ENCODE measurements at regions not wholly inside any gene's neighbourhood (a gene's known extent, or its start where the extent isn't known, plus 50 kb on each side); places are given as distances from the start of the nearest gene placed in this dataset.

DNA sequence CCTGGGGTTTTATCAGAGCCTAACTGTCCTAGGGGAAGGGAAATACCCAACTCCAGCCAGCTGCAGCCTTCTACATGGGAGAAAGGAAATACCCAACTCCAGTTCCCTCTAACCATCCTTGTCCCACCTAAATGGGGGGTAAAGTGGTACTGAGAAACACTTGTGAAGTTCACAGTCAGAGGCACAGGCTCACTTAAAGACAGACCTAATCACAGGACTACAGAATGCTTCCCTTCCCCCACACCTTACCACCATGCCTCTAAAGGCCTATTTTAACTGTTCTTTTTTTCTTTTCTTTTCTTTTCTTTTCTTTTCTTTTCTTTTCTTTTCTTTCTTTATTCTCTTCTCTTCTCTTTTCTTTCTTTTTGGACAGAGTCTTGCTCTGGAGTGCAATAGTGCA is 324.6 kb downstream of the SPATA17 start:
- TF ChIP-seq Cebpa-rat (IDR thresholded peaks at IDR 0.05), result no peak
- no peak overlapping the region for H3K4me2 ChIP-seq
- H3K9me3 ChIP-seq (replicated peaks in 1 of 11), result peaks cover 0 to 15% (median 4%) of the 10 kb centered on the region in 11 experiments; a peak in 8 of 22 replicates

DNA sequence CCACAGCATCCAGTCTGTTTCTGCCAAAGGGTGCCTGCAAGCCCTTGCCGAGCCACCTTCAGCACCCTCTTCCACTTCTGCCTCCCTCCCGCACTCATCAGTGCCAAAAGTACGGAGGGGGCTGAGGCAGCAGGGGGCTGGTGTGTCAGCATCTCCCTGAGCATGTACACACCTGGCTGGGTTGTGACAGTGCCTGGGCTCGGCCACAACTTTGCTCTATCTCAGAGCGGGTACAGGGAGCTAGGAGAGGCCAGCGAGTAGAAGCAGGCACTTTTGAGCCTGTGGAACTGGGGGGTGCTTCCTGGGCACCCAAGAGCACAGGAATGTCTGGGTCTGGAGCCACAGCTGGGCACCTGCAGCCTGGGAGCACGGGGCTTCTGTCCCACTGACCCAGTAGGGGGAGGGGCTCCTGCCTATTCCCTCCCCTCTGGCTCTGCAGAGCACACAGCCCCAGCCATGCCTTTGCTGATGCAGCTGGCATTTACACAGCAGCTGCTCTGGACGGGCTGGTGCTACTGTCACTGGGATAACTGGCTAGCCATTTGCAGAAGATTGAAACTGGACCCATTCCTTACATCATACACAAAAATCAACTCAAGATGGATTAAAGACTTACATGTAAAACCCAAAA is 319.8 kb upstream of the RRP15 start:
- Histone ChIP-seq H3K36me3 (no peaks in the 10 kb centered on the region), H3K9me3 (replicated peaks in 1 of 11) (peaks cover 18 to 25% (median 20%) of the 10 kb centered on the region in 11 experiments), H3K4me3 (no peak overlapping the region), H3K9ac (no peak overlapping the region), H4K20me1 (no peaks in the 10 kb centered on the region), H3K4me2 (no peak overlapping the region), H3K4me1 (no peaks in the 10 kb centered on the region), H3K27ac (no peak overlapping the region), H3K27me3 (no peaks in the 10 kb centered on the region)
- no peak for TF ChIP-seq Cebpa-rat (IDR thresholded peaks at IDR 0.05)

More for the DNA sequence above, 324.6 kb downstream of the SPATA17 start:
- Histone ChIP-seq H3K4me1 (peaks cover 0 to 10% (median 0%) of the 10 kb centered on the region in 10 experiments; a peak in 2 of 20 replicates), H3K4me3 (no peak overlapping the region), H3K27me3 (no peaks in the 10 kb centered on the region), H3K9ac (no peak overlapping the region), H3K36me3 (no peaks in the 10 kb centered on the region), H3K27ac (no peak overlapping the region), H4K20me1 (no peaks in the 10 kb centered on the region)

DNA sequence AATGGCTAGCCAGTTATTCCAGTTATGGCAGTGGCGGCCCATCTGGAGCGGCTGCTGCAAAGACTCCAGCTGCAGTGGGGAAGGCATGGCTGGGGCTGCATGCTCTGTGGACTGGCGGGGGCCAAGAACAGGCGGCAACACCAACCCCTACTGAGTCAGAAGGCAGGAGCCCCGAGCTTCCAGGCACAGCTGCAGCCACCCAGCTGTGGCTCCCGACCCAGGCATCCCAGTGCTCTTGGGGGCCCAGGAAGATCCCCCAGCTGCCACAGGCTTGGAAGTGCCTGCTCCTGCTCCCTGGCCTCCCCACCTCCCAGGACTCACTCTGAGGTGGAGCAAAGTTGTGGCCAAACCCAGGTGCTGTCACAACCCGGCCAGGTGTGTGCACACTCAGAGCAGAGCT is 317.0 kb upstream of the RRP15 start:
- no peak overlapping the region for H3K4me2 ChIP-seq
- no peaks in the 10 kb centered on the region for H3K4me1 ChIP-seq

DNA sequence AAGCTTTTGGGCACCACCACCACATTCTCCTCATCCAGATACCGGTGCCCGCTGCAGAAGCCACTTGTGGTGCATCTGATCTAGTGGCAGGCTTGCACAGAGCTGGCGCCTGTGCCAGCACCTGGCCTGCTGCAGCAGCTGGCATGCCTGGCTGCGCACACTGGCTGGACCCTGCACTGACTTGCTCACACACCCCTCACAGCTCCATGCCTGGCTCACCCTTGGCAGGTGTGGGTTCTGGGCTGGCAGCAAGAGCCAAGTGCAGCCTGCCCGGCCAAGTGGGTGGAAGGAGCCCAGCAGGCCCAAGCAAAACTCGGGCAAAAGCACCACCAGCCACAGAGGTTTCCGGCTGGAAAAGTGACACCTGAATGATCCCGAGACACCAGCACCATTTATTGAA is 315.7 kb upstream of the RRP15 start:
- no peak overlapping the region for H3K27ac ChIP-seq
- H4K20me1 ChIP-seq, result no peaks in the 10 kb centered on the region
- no peak overlapping the region for H3K4me3 ChIP-seq
- H3K9me3 ChIP-seq (replicated peaks in 1 of 11), result peaks cover 18 to 26% (median 20%) of the 10 kb centered on the region in 11 experiments
- no peaks in the 10 kb centered on the region for H3K4me1 ChIP-seq
- no peak overlapping the region for H3K4me2 ChIP-seq
- TF ChIP-seq Cebpa-rat (IDR thresholded peaks at IDR 0.05), result no peak
- H3K36me3 ChIP-seq, result no peaks in the 10 kb centered on the region
- H3K9ac ChIP-seq, result no peak overlapping the region
- H3K27me3 ChIP-seq, result no peaks in the 10 kb centered on the region

More for the DNA sequence above, 317.0 kb upstream of the RRP15 start:
- no peak overlapping the region for H3K27ac ChIP-seq
- peaks cover 18 to 26% (median 20%) of the 10 kb centered on the region in 11 experiments for H3K9me3 ChIP-seq (replicated peaks in 1 of 11)
- no peak overlapping the region for H3K9ac ChIP-seq
- no peak for TF ChIP-seq Cebpa-rat (IDR thresholded peaks at IDR 0.05)
- no peaks in the 10 kb centered on the region for H3K27me3 ChIP-seq
- H3K4me3 ChIP-seq, result no peak overlapping the region
- no peaks in the 10 kb centered on the region for H3K36me3 ChIP-seq
- no peaks in the 10 kb centered on the region for H4K20me1 ChIP-seq

DNA sequence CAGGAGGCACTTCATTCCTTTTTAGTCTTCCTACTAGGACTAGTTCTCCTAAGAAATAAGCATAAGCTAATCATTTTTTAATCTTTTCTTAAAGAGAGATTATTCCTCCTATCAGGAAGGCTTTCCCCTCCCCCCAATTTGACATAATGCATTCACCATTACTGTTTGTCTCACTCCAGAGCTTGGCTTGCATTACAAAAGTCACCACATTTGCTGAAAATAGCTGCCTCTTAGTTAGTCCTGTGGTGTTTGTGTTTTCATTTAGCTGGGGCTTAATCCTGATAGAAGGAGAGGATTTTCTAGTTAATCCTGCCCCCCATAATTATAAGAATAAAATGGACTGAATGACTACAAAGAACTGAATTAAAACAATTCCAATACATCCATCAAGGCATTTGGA is 307.1 kb upstream of the RRP15 start:
- no peaks in the 10 kb centered on the region for H4K20me1 ChIP-seq
- no peaks in the 10 kb centered on the region for H3K36me3 ChIP-seq
- H3K4me1 ChIP-seq, result no peaks in the 10 kb centered on the region
- TF ChIP-seq Cebpa-rat (IDR thresholded peaks at IDR 0.05), result no peak
- H3K27me3 ChIP-seq, result no peaks in the 10 kb centered on the region
- no peaks in the 10 kb centered on the region for H3K9me3 ChIP-seq (replicated peaks in 1 of 11)
- no peak overlapping the region for H3K27ac ChIP-seq
- H3K9ac ChIP-seq, result no peak overlapping the region
- no peak overlapping the region for H3K4me3 ChIP-seq
- no peak overlapping the region for H3K4me2 ChIP-seq

DNA sequence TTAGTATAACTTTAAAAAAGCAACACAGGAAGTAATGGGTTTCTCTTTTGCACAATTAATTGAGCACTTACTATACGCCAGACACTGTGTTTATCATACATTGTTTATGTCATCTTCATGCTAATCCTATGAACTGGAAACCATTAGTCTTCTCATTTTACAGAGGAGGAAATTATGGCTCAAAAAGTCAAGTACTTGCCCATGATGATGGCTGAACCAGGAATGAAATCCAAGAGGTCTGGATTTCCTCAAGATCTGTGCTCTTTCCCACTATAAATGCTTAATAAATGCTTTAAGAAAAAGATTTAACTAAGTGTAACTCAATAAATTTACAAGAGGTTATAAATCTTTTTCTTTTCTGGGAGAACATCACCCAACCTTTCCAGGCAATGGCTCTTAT is 303.7 kb upstream of the RRP15 start:
- Histone ChIP-seq H3K27me3 (no peaks in the 10 kb centered on the region), H4K20me1 (no peaks in the 10 kb centered on the region), H3K4me1 (no peaks in the 10 kb centered on the region), H3K4me2 (no peak overlapping the region), H3K36me3 (no peaks in the 10 kb centered on the region), H3K9me3 (replicated peaks in 1 of 11) (no peaks in the 10 kb centered on the region), H3K27ac (no peak overlapping the region), H3K9ac (no peak overlapping the region), H3K4me3 (no peak overlapping the region)
- TF ChIP-seq Cebpa-rat (IDR thresholded peaks at IDR 0.05), result no peak

DNA sequence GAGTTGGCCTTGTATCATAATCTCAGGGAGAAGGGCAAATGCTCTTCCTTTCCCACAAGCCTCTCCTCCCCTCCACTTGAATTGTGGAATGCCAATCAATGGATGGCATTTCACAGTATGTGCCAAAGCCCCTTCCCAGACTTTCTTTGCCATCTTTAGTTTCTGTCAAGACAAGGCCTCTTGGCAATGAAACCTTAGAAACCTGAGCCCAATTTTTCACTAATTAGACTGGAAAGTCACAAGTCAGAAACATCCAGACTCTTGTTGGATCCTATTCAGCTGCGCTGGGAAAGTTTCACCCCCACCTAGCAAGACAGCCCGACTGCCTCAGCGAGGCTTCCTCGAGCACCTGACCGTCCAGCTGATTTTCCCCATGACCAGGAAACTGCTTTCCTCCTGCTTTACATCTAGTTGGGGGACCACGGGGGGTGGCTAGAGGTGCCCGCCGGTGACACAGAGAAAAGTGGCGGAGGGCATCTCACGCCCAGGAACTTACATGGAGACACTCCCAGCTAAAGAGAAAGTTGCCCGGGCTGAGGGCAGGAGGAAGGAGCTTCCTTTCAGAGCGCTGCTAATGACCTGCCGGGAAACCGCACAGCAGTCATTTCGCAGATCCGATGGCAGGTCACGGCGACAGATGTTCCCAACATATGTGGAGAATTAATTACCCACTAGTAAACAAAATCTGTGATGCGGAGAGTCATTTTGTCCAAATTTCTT is 302.6 kb upstream of the RRP15 start:
- Histone ChIP-seq H3K9ac (no peak overlapping the region), H3K27ac (no peak overlapping the region), H4K20me1 (no peaks in the 10 kb centered on the region), H3K27me3 (no peaks in the 10 kb centered on the region), H3K36me3 (no peaks in the 10 kb centered on the region), H3K4me2 (no peak overlapping the region), H3K4me3 (no peak overlapping the region), H3K9me3 (replicated peaks in 1 of 11) (no peaks in the 10 kb centered on the region), H3K4me1 (no peaks in the 10 kb centered on the region)
- no peak for TF ChIP-seq Cebpa-rat (IDR thresholded peaks at IDR 0.05)

DNA sequence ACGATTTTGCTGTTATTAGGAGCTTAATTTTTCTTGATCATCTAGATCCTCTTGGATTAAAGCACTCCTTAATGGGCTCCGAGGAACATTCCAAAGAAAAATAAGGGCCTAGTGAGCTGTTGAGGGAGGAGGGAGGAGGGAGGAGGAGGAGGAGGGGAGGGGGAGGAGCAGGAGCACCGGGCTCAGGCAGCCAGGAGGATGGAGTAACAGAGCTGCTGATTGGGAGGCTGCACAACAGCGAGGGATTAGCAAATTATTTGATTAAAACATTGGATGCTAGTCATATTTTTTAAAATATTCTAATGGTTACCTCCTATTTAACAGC is 302.1 kb upstream of the RRP15 start:
- no peaks in the 10 kb centered on the region for H3K4me1 ChIP-seq
- no peak overlapping the region for H3K27ac ChIP-seq
- TF ChIP-seq Cebpa-rat (IDR thresholded peaks at IDR 0.05), result no peak
- no peak overlapping the region for H3K4me2 ChIP-seq
- no peaks in the 10 kb centered on the region for H3K27me3 ChIP-seq
- no peaks in the 10 kb centered on the region for H3K9me3 ChIP-seq (replicated peaks in 1 of 11)
- no peaks in the 10 kb centered on the region for H4K20me1 ChIP-seq
- no peak overlapping the region for H3K4me3 ChIP-seq
- no peaks in the 10 kb centered on the region for H3K36me3 ChIP-seq
- H3K9ac ChIP-seq, result no peak overlapping the region

DNA sequence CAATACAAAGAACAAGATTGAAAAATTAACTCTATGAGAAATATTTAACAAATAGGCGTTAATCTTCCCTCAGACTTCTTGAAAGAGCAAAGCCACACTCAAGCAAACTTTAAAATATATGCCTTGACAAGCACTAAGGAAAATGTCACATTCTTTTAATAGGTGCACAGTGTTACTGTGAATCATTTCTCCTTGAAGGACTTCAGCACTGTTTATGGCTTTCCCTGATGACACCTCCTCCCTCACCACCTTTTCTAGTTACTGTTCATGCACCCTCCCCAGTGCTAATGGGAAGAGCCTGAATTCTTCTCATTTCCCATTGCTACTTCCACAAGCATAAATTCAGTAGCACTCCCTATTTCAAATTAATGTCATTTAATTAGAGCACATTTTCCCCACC is 299.5 kb upstream of the RRP15 start:
- no peak overlapping the region for H3K27ac ChIP-seq
- no peak overlapping the region for H3K9ac ChIP-seq
- H3K4me2 ChIP-seq, result no peak overlapping the region
- H3K4me1 ChIP-seq, result no peaks in the 10 kb centered on the region
- H3K27me3 ChIP-seq, result no peaks in the 10 kb centered on the region
- H3K36me3 ChIP-seq, result no peaks in the 10 kb centered on the region
- no peak for TF ChIP-seq Cebpa-rat (IDR thresholded peaks at IDR 0.05)
- no peaks in the 10 kb centered on the region for H3K9me3 ChIP-seq (replicated peaks in 1 of 11)
- no peaks in the 10 kb centered on the region for H4K20me1 ChIP-seq
- no peak overlapping the region for H3K4me3 ChIP-seq

DNA sequence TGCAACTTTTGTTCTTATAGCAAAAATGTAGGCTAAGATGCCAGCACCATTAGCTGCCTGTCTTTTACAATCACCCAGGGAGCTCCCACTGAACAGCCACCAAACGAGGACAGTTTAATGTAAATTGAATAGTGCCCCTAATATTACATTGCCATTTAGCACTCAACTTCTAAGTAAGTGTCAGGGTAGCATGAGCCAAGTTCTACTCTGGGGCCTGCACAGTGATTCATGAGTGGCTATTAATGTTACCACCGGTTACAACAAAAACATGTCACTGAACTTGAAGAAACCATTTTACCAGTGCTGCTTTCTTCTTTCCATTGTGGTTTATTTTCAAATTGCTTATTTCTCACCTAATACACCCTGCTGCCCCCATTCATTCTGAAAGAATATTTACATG is 295.6 kb upstream of the RRP15 start:
- Histone ChIP-seq H3K9me3 (replicated peaks in 1 of 11) (no peaks in the 10 kb centered on the region), H4K20me1 (no peaks in the 10 kb centered on the region), H3K4me2 (no peak overlapping the region), H3K4me3 (no peak overlapping the region), H3K9ac (no peak overlapping the region), H3K4me1 (no peaks in the 10 kb centered on the region), H3K27ac (no peak overlapping the region), H3K36me3 (no peaks in the 10 kb centered on the region), H3K27me3 (no peaks in the 10 kb centered on the region)
- TF ChIP-seq Cebpa-rat (IDR thresholded peaks at IDR 0.05), result no peak
